Erythroblast (primary cell): ENCODE measurements at regions not wholly inside any gene's neighbourhood (a gene's known extent, or its start where the extent isn't known, plus 50 kb on each side); places are given as distances from the start of the nearest gene placed in this dataset.

Source experiments
- DNase-seq, 2 experiments: peaks; one replicate each; lab custom pipeline; 2025; lab: John Stamatoyannopoulos, UW
- GATA1 ChIP-seq: IDR thresholded peaks from 2 replicates; pipeline ENCODE4 v1.6.1; 2011; ENCODE audit warnings: low read depth, mild to moderate bottlenecking, control low read depth, low read length, moderate library complexity
- POLR2A ChIP-seq: IDR thresholded peaks from 2 replicates; pipeline ENCODE4 v1.6.1; 2011; ENCODE audit warnings: mild to moderate bottlenecking, low read length

DNA sequence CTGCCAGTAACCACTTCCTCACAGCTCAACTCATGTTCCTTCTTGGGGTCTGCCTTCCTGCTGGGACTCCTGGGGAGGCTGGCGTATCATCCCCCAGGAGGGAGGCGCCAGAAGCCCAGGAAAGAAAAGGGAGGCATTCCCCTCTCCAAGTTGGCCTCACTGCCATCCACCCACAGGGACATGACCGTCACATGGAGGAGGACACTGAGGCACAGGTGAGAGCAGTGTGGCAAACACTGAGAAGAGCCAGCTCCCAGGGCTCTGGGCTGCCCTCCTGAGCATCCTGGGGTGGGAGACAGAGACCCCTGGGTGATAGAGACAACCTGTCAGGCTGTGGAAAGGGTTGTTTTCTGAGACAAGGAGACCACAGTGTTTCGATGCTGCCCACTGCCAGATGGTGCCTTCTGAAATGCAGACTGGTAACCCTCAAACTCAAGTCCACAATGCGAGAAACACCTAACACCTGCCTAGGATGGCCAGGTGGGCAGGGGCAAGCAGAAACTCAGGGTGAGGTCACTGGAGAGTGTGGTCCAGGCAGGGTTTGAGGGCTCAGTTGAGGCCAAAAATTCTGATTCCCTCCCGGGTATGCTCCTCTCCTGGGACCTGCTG lies 1722.1 kb downstream of the TP53TG3F start:
- no peak for TF ChIP-seq POLR2A
- no peak for DNase-seq

DNA sequence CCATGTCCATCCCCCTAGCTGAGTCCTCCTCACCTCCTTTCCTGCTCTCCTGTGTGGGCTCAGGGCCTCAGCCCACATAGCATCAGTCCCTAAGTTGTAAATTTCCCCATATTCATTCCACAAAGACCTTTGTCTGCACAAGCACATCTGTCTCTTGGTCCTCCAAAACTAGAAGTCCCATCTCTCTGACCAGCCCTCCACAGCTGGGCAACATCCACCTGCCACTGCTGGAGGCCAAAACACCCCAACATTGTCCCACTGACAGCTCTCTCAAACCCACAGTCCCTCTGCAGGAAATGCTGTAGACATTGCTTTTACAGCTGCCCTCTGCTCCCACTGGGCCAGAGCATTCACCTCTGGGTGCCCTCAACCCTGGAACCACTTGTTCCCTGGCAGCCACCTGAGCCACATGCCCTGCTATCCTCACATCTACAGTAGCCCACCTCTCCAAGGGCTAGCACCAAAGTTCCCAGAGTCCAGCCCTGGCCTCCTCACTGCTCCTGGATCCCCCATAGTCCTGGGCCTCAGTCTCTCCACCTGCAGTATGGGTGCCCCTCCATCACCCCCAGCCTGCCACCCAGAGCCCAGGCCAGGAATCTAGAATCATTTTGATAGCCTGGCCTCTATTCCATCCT lies 1722.7 kb downstream of the TP53TG3F start:
- DNase-seq: no peak

GRCh38 chr16:35182943-35183550 lies 1723.6 kb downstream of the TP53TG3F start:
- TF ChIP-seq POLR2A (no peak), GATA1 (no peak)

More for the DNA sequence above, 1722.7 kb downstream of the TP53TG3F start:
- TF ChIP-seq POLR2A (no peak), GATA1 (no peak)

DNA sequence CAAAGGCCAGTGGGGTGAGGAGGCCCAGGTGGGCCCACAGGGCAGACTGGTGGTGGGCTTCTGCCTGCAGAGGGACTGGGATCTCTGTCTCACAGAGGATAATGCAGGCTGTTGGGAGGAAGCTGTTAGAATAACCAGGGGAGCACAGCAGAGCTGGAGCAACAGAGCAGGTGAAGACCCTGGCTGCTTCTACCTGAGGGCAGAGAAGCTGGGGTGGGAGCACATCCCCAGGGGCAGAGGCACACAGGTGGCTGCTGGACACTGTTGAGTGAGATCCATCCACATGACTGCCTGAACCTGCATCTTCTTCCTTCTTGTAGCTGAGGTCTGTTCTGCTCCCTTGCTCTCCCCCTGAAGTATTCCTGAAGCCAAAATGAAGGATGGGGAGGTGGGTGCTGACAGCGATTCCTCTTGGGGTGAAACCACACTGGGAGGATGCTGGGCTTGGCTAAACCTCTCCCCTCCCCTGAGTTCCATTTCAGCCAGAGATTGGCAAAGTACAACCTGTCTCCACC lies 1725.0 kb downstream of the TP53TG3F start:
- TF ChIP-seq POLR2A (no peak), GATA1 (no peak)
- DNase-seq: no peak

More at GRCh38 chr16:35182943-35183550, 1723.6 kb downstream of the TP53TG3F start:
- DNase-seq: no peak

- DNase-seq: no peak
- TF ChIP-seq GATA1: no peak
- no peak for TF ChIP-seq POLR2A
Observed at GRCh38 chr16:35185366-35186044, 1726.1 kb downstream of the TP53TG3F start.

- no peak for DNase-seq
- TF ChIP-seq GATA1: no peak
- TF ChIP-seq POLR2A: no peak
Observed at GRCh38 chr16:35186045-35186759, 1726.8 kb downstream of the TP53TG3F start.

GRCh38 chr16:35187665-35188225 lies 1728.3 kb downstream of the TP53TG3F start:
- TF ChIP-seq GATA1 (no peak), POLR2A (no peak)
- no peak for DNase-seq

DNA sequence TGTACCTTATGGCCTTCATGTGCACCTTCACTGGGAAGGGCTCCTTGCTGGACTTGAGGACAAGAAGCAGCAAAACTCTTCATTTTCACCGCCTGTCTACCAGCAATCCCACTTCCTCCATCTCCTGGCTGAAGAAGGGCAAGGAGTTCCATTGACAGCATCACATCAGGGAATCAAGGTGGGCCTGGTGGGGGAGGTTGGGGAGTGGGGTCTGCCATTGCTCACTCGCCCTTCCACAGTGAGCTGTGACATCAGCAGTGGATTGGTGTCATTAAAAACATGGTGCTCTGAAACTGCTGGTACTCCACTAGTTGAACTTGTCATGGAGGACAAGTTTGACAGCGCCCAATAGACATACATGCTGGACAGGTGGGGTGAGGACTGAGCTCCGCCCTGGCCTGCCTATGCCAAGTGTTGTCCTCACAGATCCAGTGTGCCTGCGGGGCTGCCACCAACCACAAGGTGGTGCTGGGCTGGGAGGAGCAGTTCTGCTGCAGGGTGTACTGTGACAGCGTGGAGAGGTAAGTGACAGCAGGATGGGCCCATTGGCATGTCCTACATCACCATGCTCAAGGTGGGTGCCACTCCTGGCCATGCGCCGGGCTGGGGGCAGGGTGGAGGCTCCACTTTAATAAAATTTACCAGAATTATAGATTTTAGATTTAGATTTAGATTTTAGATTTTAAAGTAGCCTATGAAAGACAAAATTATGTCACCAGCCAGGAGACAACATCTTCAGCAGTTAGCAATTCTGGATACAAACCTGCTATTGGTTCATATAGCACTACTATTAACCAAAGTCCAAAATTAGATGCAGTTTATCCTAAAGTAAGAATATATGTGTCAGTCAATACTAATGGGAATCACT lies 1729.1 kb downstream of the TP53TG3F start:
- no peak for DNase-seq

DNA sequence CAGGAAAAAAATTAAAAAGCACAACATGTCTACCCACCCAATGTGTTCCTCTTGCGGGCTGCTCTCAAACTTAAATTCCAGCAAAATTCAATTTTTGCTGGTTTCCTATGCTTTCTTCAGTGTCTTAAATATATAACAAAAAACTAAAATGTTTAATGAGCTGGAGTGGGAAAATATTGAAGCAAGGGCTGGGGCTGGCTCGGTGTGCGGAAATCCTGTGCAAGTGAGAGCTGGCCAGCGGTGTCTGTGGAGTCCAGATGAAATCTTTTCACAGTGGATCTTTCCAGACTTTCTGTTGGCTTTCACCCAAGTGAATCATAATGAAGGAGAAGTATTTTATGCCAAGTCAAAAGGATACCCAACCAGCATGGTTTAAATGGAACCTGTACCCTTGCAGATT lies 1733.6 kb downstream of the TP53TG3F start:
- TF ChIP-seq GATA1 (no peak), POLR2A (no peak)
- no peak for DNase-seq

More for the DNA sequence above, 1729.1 kb downstream of the TP53TG3F start:
- no peak for TF ChIP-seq POLR2A
- no peak for TF ChIP-seq GATA1

GRCh38 chr16:35193956-35194355 lies 1734.5 kb downstream of the TP53TG3F start:
- DNase-seq: no peak
- TF ChIP-seq POLR2A (no peak), GATA1 (no peak)

DNA sequence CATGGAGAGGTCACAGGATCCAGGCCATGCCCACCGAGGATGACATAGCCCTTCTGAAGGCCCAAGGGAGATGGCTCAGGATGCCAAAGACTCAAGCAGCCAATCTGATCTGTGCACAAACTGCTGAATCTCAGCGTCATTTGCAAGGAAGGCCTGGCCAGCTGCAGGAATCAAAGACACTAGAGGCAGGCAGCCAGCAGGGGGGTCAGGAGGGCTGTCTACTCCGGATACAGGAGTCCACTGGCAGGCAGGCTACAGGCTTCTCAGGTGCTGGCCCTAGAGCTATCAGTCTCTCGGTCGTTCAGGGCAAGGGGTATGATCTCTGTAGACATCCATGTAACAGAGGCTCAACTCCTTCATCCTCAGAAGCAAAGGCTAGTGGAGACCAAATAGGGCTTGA lies 1735.3 kb downstream of the TP53TG3F start:
- TF ChIP-seq GATA1: no peak
- no peak for TF ChIP-seq POLR2A
- no peak for DNase-seq
